ENCODE measurements at regions not wholly inside any gene's neighbourhood (a gene's known extent, or its start where the extent isn't known, plus 50 kb on each side); places are given as distances from the start of the nearest gene placed in this dataset.

DNA sequence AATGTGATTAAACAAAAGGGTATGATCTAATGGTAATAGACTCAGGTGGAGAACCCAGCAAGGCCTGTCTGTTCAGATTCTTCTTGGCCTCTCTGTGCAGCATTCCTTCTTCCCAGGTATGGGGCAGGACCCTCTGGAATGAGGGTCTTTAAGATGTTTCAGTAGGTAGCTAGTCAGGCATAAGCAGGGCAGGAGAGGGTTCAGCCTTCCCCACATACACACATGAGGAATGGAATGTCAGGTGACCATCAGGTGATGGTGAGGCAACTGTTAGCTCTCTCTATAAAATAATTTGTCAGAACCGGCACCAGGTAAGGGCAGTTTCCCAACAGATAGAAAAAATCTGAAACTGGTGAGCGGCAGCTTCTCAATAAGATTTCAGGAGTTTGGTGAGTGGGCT is 222.3 kb upstream of the PHYHIPL start:
- dilution Hi-C loops (cut with HindIII; ENCODE audit: low sequenced_read_pairs, unreplicated experiment) (no loop called here), intact Hi-C loops (cut with micrococcal nuclease) (loop anchor here (5.0 kb wide), 1 partner anchor 172 kb away; no protein-coding TSS in a partner anchor), in situ Hi-C loops (cut with MboI; ENCODE audit: low sequenced_read_pairs) (loop anchor here (25.0 kb wide), 1 partner anchor 658 kb away; no protein-coding TSS in a partner anchor)
- Histone ChIP-seq H3K27me3 (ENCODE audit: control insufficient read depth, insufficient read depth, low read length) (peaks cover 12% of the 10 kb centered on the region), H3K79me1 (ENCODE audit: low read depth in 1 of 2, low read length in 2 of 2) (no peaks in the 10 kb centered on the region), H2BK120ac (ENCODE audit: low read depth, low read length) (no peak overlapping the region), H3K23ac (ENCODE audit: low read depth, low read length) (no peak overlapping the region), H3K9me3 (ENCODE audit: control insufficient read depth, insufficient read depth, low read length) (no peaks in the 10 kb centered on the region), H2AK9ac (replicated peaks; ENCODE audit: low read depth, low read length, poor library complexity) (no peak overlapping the region), H3K27ac (ENCODE audit: insufficient read depth, low read length) (no peak overlapping the region), H3K9ac (ENCODE audit: low read depth, low read length) (no peak overlapping the region), H3K4me2 (ENCODE audit: low read depth, low read length) (no peak overlapping the region), H2BK5ac (ENCODE audit: low read depth, low read length, poor library complexity, severe bottlenecking) (no peak overlapping the region), H3K4ac (ENCODE audit: low read depth, low read length) (no peak overlapping the region), H3K36me3 (ENCODE audit: control insufficient read depth, insufficient read depth, low read length) (no peaks in the 10 kb centered on the region), H2AFZ (replicated peaks; ENCODE audit: low read length, poor library complexity) (no peak overlapping the region), H2BK15ac (ENCODE audit: low read depth, low read length) (no peak overlapping the region), H4K5ac (ENCODE audit: low read depth, low read length) (no peak overlapping the region), H4K91ac (ENCODE audit: insufficient read depth, low read depth, low read length) (no peak overlapping the region), H3K9me1 (ENCODE audit: insufficient read depth, low read length) (no peaks in the 10 kb centered on the region), H3K4me3 (ENCODE audit: insufficient read depth, low read depth, low read length) (no peak overlapping the region), H3K56ac (ENCODE audit: extremely low read depth, insufficient read depth, low read length) (no peak overlapping the region), H4K20me1 (ENCODE audit: insufficient read depth, low read length) (no peaks in the 10 kb centered on the region), H2AK5ac (ENCODE audit: low read depth, low read length) (no peak overlapping the region), H2BK20ac (ENCODE audit: low read depth, low read length) (no peak overlapping the region), H3K14ac (replicated peaks; ENCODE audit: low read depth, low read length) (no peak overlapping the region), H3K4me1 (ENCODE audit: control insufficient read depth, insufficient read depth, low read length) (no peaks in the 10 kb centered on the region), H3K18ac (ENCODE audit: low read depth, low read length) (no peak overlapping the region), H4K8ac (ENCODE audit: low read depth in 2 of 2, low read length in 2 of 2) (no peak overlapping the region)
- no CpG with 5 or more reads among the region's 2 CpGs for WGBS, 2 experiments (ENCODE audit: extremely low coverage in 2 of 2, insufficient read length in 1 of 2)
- DNase-seq (no peak), ATAC-seq (ENCODE audit: low read depth) (no peak)
- CTCF ChIA-PET: interaction anchor here (1.1 kb wide), 1 partner anchor 68 kb away, joined by 3 read pairs; no protein-coding TSS in a partner anchor
- POLR2A ChIA-PET (ENCODE audit: unreplicated experiment): no interaction called here
- no peak for TF ChIP-seq RCOR1 (IDR thresholded peaks at IDR 0.05; ENCODE audit: insufficient replicate concordance, low read length)
- no peak for TF ChIP-seq RAD21 (IDR thresholded peaks at IDR 0.05; ENCODE audit: low read length)
- no peak for TF ChIP-seq RFX5 (IDR thresholded peaks at IDR 0.05; ENCODE audit: low read depth, low read length)
- TF ChIP-seq, protein P1, sequence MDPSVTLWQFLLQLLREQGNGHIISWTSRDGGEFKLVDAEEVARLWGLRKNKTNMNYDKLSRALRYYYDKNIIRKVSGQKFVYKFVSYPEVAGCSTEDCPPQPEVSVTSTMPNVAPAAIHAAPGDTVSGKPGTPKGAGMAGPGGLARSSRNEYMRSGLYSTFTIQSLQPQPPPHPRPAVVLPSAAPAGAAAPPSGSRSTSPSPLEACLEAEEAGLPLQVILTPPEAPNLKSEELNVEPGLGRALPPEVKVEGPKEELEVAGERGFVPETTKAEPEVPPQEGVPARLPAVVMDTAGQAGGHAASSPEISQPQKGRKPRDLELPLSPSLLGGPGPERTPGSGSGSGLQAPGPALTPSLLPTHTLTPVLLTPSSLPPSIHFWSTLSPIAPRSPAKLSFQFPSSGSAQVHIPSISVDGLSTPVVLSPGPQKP (IDR thresholded peaks at IDR 0.05; ENCODE audit: borderline replicate concordance, low read depth, low read length): no peak
- no peak for TF ChIP-seq FOS (IDR thresholded peaks at IDR 0.05; ENCODE audit: low read depth, low read length)
- no peak for TF ChIP-seq POLR2A (IDR thresholded peaks at IDR 0.05; ENCODE audit: low read depth, low read length)
- TF ChIP-seq, protein P2, sequence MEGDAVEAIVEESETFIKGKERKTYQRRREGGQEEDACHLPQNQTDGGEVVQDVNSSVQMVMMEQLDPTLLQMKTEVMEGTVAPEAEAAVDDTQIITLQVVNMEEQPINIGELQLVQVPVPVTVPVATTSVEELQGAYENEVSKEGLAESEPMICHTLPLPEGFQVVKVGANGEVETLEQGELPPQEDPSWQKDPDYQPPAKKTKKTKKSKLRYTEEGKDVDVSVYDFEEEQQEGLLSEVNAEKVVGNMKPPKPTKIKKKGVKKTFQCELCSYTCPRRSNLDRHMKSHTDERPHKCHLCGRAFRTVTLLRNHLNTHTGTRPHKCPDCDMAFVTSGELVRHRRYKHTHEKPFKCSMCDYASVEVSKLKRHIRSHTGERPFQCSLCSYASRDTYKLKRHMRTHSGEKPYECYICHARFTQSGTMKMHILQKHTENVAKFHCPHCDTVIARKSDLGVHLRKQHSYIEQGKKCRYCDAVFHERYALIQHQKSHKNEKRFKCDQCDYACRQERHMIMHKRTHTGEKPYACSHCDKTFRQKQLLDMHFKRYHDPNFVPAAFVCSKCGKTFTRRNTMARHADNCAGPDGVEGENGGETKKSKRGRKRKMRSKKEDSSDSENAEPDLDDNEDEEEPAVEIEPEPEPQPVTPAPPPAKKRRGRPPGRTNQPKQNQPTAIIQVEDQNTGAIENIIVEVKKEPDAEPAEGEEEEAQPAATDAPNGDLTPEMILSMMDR (conservative IDR thresholded peaks at IDR 0.05; ENCODE audit: low read depth, low read length): no peak
- no peak for TF ChIP-seq SMC3 (IDR thresholded peaks at IDR 0.05; ENCODE audit: low read depth, low read length)
- no TSS peak for BruUV-seq (replicated peaks)
